ENCODE measurements at regions not wholly inside any gene's neighbourhood (a gene's known extent, or its start where the extent isn't known, plus 50 kb on each side); places are given as distances from the start of the nearest gene placed in this dataset.

DNA sequence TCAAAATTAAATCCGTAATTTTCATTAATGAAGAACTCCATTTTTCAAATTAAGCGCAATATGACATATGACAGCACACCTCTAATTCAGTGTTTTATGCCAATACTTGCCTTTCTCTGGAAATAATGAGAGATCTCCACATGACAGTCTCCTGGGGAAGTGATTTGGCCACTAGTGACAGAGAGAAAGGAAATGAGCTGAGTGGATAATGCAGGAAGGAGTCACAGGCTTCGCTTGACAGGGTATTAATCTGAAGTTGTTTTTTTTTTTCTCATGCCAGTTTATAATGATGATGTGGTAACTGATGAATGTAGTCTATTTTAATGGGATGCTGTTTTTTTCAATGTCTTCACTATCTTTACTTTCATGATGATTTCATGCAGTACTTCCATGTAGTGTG is 1079.4 kb upstream of the GYPC start:
- TF ChIP-seq CTCF (IDR thresholded peaks at IDR 0.05), result no peak
- no peak for TF ChIP-seq POLR2A (IDR thresholded peaks at IDR 0.05)
